A673 (cell line): ENCODE measurements at regions not wholly inside any gene's neighbourhood (a gene's known extent, or its start where the extent isn't known, plus 50 kb on each side); places are given as distances from the start of the nearest gene placed in this dataset.

Experiments used
- BruUV-seq: library from RNA; stranded (reverse); fragments of 400-500 nt; replicated peaks from 2 replicates; lab custom pipeline; 2021; lab: Mats Ljungman, UMichigan
- CTCF ChIA-PET: fragments of 300-600 bp; sonication (Branson Sonifier 250); formaldehyde crosslinking; loops from one replicate; lab custom pipeline; 2022; ENCODE audit warnings: antibody characterized with exemption; lab: Charles Lee
- POLR2A ChIA-PET: fragments of 300-600 bp; sonication (Branson Sonifier 250); formaldehyde crosslinking; loops from one replicate; lab custom pipeline; 2022; ENCODE audit warnings: antibody characterized with exemption; ENCODE audit not compliant: low non-redundant PET; lab: Charles Lee
- DNase-seq: peaks from one replicate; pipeline ENCODE4 v3.0.0-alpha.2; 2015; ENCODE audit warnings: low spot score
- H3K27ac ChIP-seq: fragments of 200-600 bp; sonication (generic); 2 replicates; pipeline ENCODE4 v1.5.1; 2016; ENCODE audit warnings: mixed run types, low read depth, mild to moderate bottlenecking, mixed read lengths, antibody characterized with exemption, low read length; ENCODE audit not compliant: poor library complexity, severe bottlenecking
- H3K27me3 ChIP-seq: fragments of 200-600 bp; sonication (generic); replicated peaks from 2 replicates; pipeline ENCODE4 v1.6.1; 2017; ENCODE audit warnings: mixed run types, low read depth, mild to moderate bottlenecking, mixed read lengths, antibody characterized with exemption, low read length; ENCODE audit not compliant: insufficient read depth, poor library complexity
- H3K36me3 ChIP-seq: fragments of 200-600 bp; sonication (generic); 2 replicates; pipeline ENCODE4 v1.6.1; 2016; ENCODE audit warnings: mixed run types, mild to moderate bottlenecking, mixed read lengths, antibody characterized with exemption, low read length; ENCODE audit not compliant: insufficient read depth, poor library complexity, severe bottlenecking
- H3K4me1 ChIP-seq: fragments of 200-600 bp; sonication (generic); 2 replicates; pipeline ENCODE4 v1.6.1; 2017; ENCODE audit warnings: mixed run types, mild to moderate bottlenecking, mixed read lengths, antibody characterized with exemption, low read length; ENCODE audit not compliant: insufficient read depth, poor library complexity, severe bottlenecking
- H3K4me3 ChIP-seq: fragments of 200-600 bp; sonication (generic); 2 replicates; pipeline ENCODE4 v1.5.1; 2016; ENCODE audit warnings: low read depth, mixed run types, mild to moderate bottlenecking, mixed read lengths, low read length; ENCODE audit not compliant: poor library complexity, severe bottlenecking
- H3K9me3 ChIP-seq: fragments of 200-600 bp; sonication (generic); 2 replicates; pipeline ENCODE4 v1.6.1; 2016; ENCODE audit warnings: mixed run types, low read depth, mild to moderate bottlenecking, mixed read lengths, antibody characterized with exemption, low read length; ENCODE audit not compliant: poor library complexity, severe bottlenecking
- CTCF ChIP-seq: fragments of 300-800, 200-600 bp; sonication (generic); conservative IDR thresholded peaks from 2 replicates; pipeline ENCODE4 v1.5.1; 2017; ENCODE audit warnings: low read depth, mild to moderate bottlenecking, antibody characterized with exemption, low read length, moderate library complexity, mixed read lengths
- EZH2 ChIP-seq: fragments of 200-600 bp; sonication (generic); IDR thresholded peaks from 2 replicates; pipeline ENCODE4 v1.6.1; 2017; ENCODE audit warnings: borderline replicate concordance, low read depth, mild to moderate bottlenecking, mixed read lengths, antibody characterized with exemption, low read length; ENCODE audit not compliant: poor library complexity, severe bottlenecking
- intact Hi-C: fragments of 100-400 bp; cut with micrococcal nuclease; formaldehyde crosslinking; loops from one replicate; pipeline ENCODE4 v1.10.0; 2022; ENCODE audit not compliant: unreplicated experiment

GRCh38 chr10:91745090-91745831 is 53.0 kb upstream of the TNKS2 start:
- H3K9me3 ChIP-seq, result no peaks in the 10 kb centered on the region
- TF ChIP-seq EZH2 (no peak), CTCF (0 out of 2 replicates have a peak, but pooled peaks have one; percentile 28)
- H3K4me1 ChIP-seq, result no peaks in the 10 kb centered on the region
- H3K27ac ChIP-seq, result no peak overlapping the region
- BruUV-seq, result no TSS peak
- no peaks in the 10 kb centered on the region for H3K36me3 ChIP-seq
- POLR2A ChIA-PET, result no interaction called here
- peaks cover 6% of the 10 kb centered on the region for H3K27me3 ChIP-seq
- intact Hi-C loops, result no loop called here
- peak; percentile 4 for DNase-seq
- CTCF ChIA-PET, result interaction anchor here (1.0 kb wide), 1 partner anchor 447 kb away, joined by 12 read pairs; no protein-coding TSS in a partner anchor
- no peak overlapping the region for H3K4me3 ChIP-seq

- TF ChIP-seq EZH2 (no peak), CTCF (no peak)
- intact Hi-C loops, result no loop called here
- ChIA-PET POLR2A (no interaction called here), CTCF (no interaction called here)
- no peaks in the 10 kb centered on the region for H3K36me3 ChIP-seq
- no peak overlapping the region for H3K4me3 ChIP-seq
- no peaks in the 10 kb centered on the region for H3K9me3 ChIP-seq
- H3K27ac ChIP-seq, result no peak overlapping the region
- no peak for DNase-seq
- H3K27me3 ChIP-seq, result peaks cover 22% of the 10 kb centered on the region
- H3K4me1 ChIP-seq, result no peaks in the 10 kb centered on the region
- BruUV-seq, result no TSS peak
Observed at GRCh38 chr10:91743465-91743864, 54.8 kb upstream of the TNKS2 start.

GRCh38 chr10:91742229-91742628 is 56.0 kb upstream of the TNKS2 start:
- POLR2A ChIA-PET, result no interaction called here

More at GRCh38 chr10:91742229-91742628, 56.0 kb upstream of the TNKS2 start:
- H3K27me3 ChIP-seq, result peaks cover 34% of the 10 kb centered on the region
- intact Hi-C loops, result no loop called here
- H3K9me3 ChIP-seq, result no peaks in the 10 kb centered on the region
- BruUV-seq, result no TSS peak
- no peaks in the 10 kb centered on the region for H3K36me3 ChIP-seq
- CTCF ChIA-PET, result no interaction called here
- no peak overlapping the region for H3K4me3 ChIP-seq
- no peak overlapping the region for H3K27ac ChIP-seq
- DNase-seq, result no peak
- no peak for TF ChIP-seq EZH2
- TF ChIP-seq CTCF, result no peak
- no peaks in the 10 kb centered on the region for H3K4me1 ChIP-seq
